Lung (tissue), 11 donors: ENCODE measurements at regions not wholly inside any gene's neighbourhood (a gene's known extent, or its start where the extent isn't known, plus 50 kb on each side); places are given as distances from the start of the nearest gene placed in this dataset.
A peak's percentile ranks its signal among the peaks of the same experiment; 100 is the strongest.

Experiments
- ATAC-seq: fragments of 200-7000 bp; cut with Tn5 transposase; one replicate; pipeline ENCODE4 v1.9.1; 2020; ENCODE audit warnings: moderate number of reproducible peaks; ENCODE audit not compliant: insufficient read depth, low FRiP score
- DNase-seq, 3 donors: peaks; one replicate each; pipeline ENCODE4 v3.0.0-alpha.2; 2013 to 2017
- H3K27ac ChIP-seq, 2 donors: one replicate each; pipeline ENCODE4 v1.5.1; 2013; ENCODE audit warnings: mild to moderate bottlenecking in 2 of 2, moderate library complexity in 2 of 2, control low read depth in 1 of 2, inconsistent platforms in 1 of 2, low read depth in 1 of 2, low read length in 1 of 2
- H3K27me3 ChIP-seq, 3 donors: one replicate each; pipeline ENCODE4 v1.5.1; 2013; ENCODE audit warnings: low read length in 2 of 3; ENCODE audit not compliant: control insufficient read depth in 3 of 3, insufficient read depth in 3 of 3
- H3K36me3 ChIP-seq, 4 donors: one replicate each; pipeline ENCODE4 v1.5.1; 2013; ENCODE audit warnings: low read length in 4 of 4, mild to moderate bottlenecking in 1 of 4, moderate library complexity in 1 of 4; ENCODE audit not compliant: control insufficient read depth in 4 of 4, insufficient read depth in 4 of 4
- H3K4me1 ChIP-seq, 5 donors: one replicate each; pipeline ENCODE4 v1.5.1; 2013; ENCODE audit warnings: low read length in 5 of 5, mild to moderate bottlenecking in 2 of 5, moderate library complexity in 1 of 5; ENCODE audit not compliant: control insufficient read depth in 5 of 5, insufficient read depth in 5 of 5
- H3K4me3 ChIP-seq: one replicate; pipeline ENCODE4 v1.5.1; 2013; ENCODE audit warnings: mild to moderate bottlenecking, control low read depth, moderate library complexity
- H3K9ac ChIP-seq, 2 donors: one replicate each; pipeline ENCODE4 v1.5.1; 2013; ENCODE audit warnings: low read length in 2 of 2, control low read depth in 1 of 2; ENCODE audit not compliant: insufficient read depth in 1 of 2
- H3K9me3 ChIP-seq, 4 donors: one replicate each; pipeline ENCODE4 v1.5.1; 2013; ENCODE audit warnings: low read length in 3 of 4, mild to moderate bottlenecking in 1 of 4, moderate library complexity in 1 of 4; ENCODE audit not compliant: control insufficient read depth in 4 of 4, insufficient read depth in 3 of 4
- WGBS, 2 donors: extraction: QIAGEN DNeasy Blood & Tissue Kit; methylation state at CpG; one replicate each; pipeline ENCODE4 v1.1.7; 2013; 5-methylcytosine and 5-hydroxymethylcytosine counted together
- TF ChIP-seq, protein P1 (sequence below): IDR thresholded peaks from 2 replicates; pipeline ENCODE4 v1.5.1; 2012; ENCODE audit warnings: mild to moderate bottlenecking; ENCODE audit errors: control extremely low read depth, extremely low read depth
- donor health status: control.
- donor health status: control.
- donor health status: Bipolar disorder and iron deficiency.
- donor health status: healthy.
- donor health status: DM: yes; HTN: yes; CAD: no.

DNA sequence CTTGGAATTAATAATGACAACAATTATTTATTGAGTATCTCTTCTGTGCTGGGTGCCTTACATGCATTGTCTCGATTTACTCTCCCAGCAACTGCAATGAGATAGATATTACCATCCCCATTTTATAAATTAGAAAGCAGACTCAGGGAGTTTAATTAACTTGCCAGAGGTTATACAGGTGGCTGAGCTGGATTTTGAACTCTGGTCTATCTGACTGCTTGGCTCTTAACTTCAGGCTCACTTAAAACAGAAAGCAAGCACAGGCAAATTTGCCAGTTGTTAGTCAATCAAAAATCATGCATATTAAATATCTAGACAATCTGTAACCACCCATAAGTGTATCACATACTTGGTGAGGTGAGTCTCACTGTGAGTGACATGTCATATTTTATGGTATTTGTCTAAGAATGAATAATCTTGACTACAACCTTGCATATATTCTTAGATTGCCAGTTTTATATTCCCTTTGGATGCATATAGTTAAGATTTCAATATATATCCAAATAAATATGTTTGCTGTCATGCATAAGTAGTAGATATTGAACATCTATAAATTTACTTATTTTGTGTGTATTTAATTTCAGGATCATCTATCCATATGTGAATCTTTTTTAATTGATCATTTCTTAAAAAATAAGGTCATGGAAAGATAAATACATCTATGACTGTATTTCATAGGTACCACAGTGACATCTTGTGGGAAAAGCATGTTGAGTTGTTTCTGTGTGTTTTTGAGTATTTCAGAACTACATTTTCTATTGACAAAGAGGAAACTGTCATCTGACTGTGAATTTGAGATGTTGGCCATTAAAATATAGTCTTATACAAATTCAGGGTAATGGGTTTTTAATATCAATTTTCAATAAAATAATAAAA lies 112.0 kb upstream of the ARHGAP42 start:
- no peaks in the 10 kb centered on the region for H3K36me3 ChIP-seq
- TF ChIP-seq, protein P1, sequence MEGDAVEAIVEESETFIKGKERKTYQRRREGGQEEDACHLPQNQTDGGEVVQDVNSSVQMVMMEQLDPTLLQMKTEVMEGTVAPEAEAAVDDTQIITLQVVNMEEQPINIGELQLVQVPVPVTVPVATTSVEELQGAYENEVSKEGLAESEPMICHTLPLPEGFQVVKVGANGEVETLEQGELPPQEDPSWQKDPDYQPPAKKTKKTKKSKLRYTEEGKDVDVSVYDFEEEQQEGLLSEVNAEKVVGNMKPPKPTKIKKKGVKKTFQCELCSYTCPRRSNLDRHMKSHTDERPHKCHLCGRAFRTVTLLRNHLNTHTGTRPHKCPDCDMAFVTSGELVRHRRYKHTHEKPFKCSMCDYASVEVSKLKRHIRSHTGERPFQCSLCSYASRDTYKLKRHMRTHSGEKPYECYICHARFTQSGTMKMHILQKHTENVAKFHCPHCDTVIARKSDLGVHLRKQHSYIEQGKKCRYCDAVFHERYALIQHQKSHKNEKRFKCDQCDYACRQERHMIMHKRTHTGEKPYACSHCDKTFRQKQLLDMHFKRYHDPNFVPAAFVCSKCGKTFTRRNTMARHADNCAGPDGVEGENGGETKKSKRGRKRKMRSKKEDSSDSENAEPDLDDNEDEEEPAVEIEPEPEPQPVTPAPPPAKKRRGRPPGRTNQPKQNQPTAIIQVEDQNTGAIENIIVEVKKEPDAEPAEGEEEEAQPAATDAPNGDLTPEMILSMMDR: peak; percentile 2
- H3K4me3 ChIP-seq: no peak overlapping the region
- H3K9me3 ChIP-seq: no peaks in the 10 kb centered on the region
- H3K4me1 ChIP-seq: peaks cover 0 to 28% (median 0%) of the 10 kb centered on the region in 5 donors
- H3K9ac ChIP-seq: no peak overlapping the region
- H3K27me3 ChIP-seq: no peaks in the 10 kb centered on the region
- no peak overlapping the region for H3K27ac ChIP-seq
- WGBS, 2 donors: 86 to 89% methylated on average over 1 of the region's 1 CpG
- no peak for ATAC-seq
- DNase-seq: peak in 2 of 3 donors; percentile 67 to 69

DNA sequence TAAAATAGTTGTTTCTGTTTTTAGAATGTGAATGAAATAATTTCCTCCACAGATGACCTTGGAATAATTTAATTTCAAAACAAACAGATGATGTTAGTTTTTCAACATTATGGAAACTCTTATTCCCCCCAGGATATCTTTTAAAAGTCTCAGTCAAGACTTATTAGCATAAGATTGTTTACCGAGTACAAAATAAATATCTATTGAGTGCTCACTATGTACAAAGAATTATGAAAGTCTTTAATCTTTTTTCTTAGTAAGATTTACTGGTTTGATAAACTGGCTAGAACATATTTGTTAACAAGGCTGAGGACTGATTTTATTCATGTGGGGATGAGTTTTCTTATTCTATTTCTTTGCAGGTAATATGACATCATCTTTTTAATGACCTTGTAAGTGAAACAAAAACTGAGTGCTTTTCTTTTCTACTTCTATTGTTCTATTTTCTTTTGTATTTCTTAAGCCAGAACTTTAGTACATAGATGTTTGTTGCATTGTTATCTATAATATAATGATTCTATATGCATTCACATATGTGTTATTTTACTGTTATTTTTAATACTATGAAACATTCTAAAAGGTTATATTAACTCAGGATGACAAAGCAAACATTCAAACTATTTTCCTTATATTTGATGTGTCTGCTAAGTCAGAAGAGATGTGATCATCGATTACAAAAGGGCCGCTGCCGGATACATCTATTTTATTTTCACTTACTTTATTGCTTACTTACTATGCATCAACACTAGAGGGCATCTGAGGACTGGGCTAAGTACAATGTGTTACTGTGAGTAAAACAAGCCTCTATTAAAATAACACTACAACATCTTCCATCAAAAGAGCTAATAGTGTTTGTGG lies 111.0 kb upstream of the ARHGAP42 start:
- ATAC-seq (peak; percentile 78), DNase-seq (peak in 2 of 3 donors; percentile 76 to 83)
- peaks cover 0 to 28% (median under 1%) of the 10 kb centered on the region in 5 donors for H3K4me1 ChIP-seq
- TF ChIP-seq, protein P1: peak; percentile 34
- H3K9ac ChIP-seq: no peak overlapping the region
- H3K9me3 ChIP-seq: no peaks in the 10 kb centered on the region
- 17 to 29% methylated on average over 4 of the region's 4 CpGs for WGBS, 2 donors
- no peak overlapping the region for H3K4me3 ChIP-seq
- H3K27me3 ChIP-seq: no peaks in the 10 kb centered on the region
- no peak overlapping the region for H3K27ac ChIP-seq
- no peaks in the 10 kb centered on the region for H3K36me3 ChIP-seq

DNA sequence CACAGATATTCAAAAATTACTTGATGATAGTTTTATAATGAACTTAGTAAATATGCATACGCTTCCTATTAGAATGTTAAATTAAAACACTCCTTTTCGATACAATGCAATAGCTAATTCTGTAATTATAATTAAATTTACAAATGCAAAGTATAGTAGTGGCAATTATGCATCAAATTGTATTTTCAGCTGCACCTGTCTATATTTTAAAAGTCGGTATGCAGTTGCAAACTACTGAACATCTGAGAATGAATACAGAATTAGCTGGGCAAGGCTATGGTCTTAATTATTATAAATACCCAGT lies 110.4 kb upstream of the ARHGAP42 start:
- H3K4me3 ChIP-seq: no peak overlapping the region
- no peak for ATAC-seq
- WGBS, 2 donors: 56 to 59% methylated on average over 3 of the region's 3 CpGs

More for the DNA sequence above, 110.4 kb upstream of the ARHGAP42 start:
- no peaks in the 10 kb centered on the region for H3K36me3 ChIP-seq
- no peak for DNase-seq
- H3K9ac ChIP-seq: no peak overlapping the region
- no peaks in the 10 kb centered on the region for H3K9me3 ChIP-seq
- no peaks in the 10 kb centered on the region for H3K27me3 ChIP-seq
- no peak overlapping the region for H3K27ac ChIP-seq
- peaks cover 0 to 33% (median 6%) of the 10 kb centered on the region in 5 donors for H3K4me1 ChIP-seq
- TF ChIP-seq, protein P1: no peak
